GM23338 (cell line): ENCODE measurements at regions not wholly inside any gene's neighbourhood (a gene's known extent, or its start where the extent isn't known, plus 50 kb on each side); places are given as distances from the start of the nearest gene placed in this dataset.

Experiments
- ATAC-seq: fragments of 200-7000 bp; cut with Tn5 transposase; 3 replicates; pipeline ENCODE4 v1.9.1; 2020
- DNase-seq: peaks from one replicate; pipeline ENCODE4 v3.0.0-alpha.2; 2015; ENCODE audit warnings: low spot score
- H2AFZ ChIP-seq: fragments of 200-600 bp; sonication (generic); 2 replicates; pipeline ENCODE4 v1.8.0; 2016; ENCODE audit warnings: antibody characterized with exemption, mild to moderate bottlenecking, moderate library complexity
- H3F3A ChIP-seq: fragments of 200-600 bp; sonication (generic); replicated peaks from 2 replicates; pipeline ENCODE4 v1.8.0; 2017; ENCODE audit warnings: antibody characterized with exemption, mixed run types, low read depth
- H3K27ac ChIP-seq: fragments of 200-600 bp; sonication (generic); 2 replicates; pipeline ENCODE4 v1.6.1; 2016; ENCODE audit warnings: low read depth
- H3K27me3 ChIP-seq: fragments of 200-600 bp; sonication (generic); 2 replicates; pipeline ENCODE4 v1.8.0; 2016; ENCODE audit warnings: mild to moderate bottlenecking, mixed run types, moderate library complexity; ENCODE audit not compliant: insufficient read depth
- H3K36me3 ChIP-seq: fragments of 200-600 bp; sonication (generic); 2 replicates; pipeline ENCODE4 v1.8.0; 2016; ENCODE audit warnings: mild to moderate bottlenecking; ENCODE audit not compliant: insufficient read depth
- H3K4me1 ChIP-seq: fragments of 200-600 bp; sonication (generic); 2 replicates; pipeline ENCODE4 v1.8.0; 2016; ENCODE audit warnings: mild to moderate bottlenecking, moderate library complexity; ENCODE audit not compliant: insufficient read depth
- H3K4me2 ChIP-seq: fragments of 200-600 bp; sonication (generic); 2 replicates; pipeline ENCODE4 v1.7.1; 2017; ENCODE audit warnings: mixed run types
- H3K4me3 ChIP-seq: fragments of 200-600 bp; sonication (generic); 2 replicates; pipeline ENCODE4 v1.6.1; 2016; ENCODE audit warnings: mixed run types
- H3K79me2 ChIP-seq: fragments of 200-600 bp; sonication (generic); replicated peaks from 2 replicates; pipeline ENCODE4 v1.8.0; 2017; ENCODE audit warnings: mild to moderate bottlenecking; ENCODE audit not compliant: insufficient read depth
- H3K9me2 ChIP-seq: fragments of 200-600 bp; sonication (generic); 2 replicates; pipeline ENCODE4 v1.8.0; 2017; ENCODE audit not compliant: insufficient read depth
- H4K20me1 ChIP-seq: fragments of 200-600 bp; sonication (generic); replicated peaks from 2 replicates; pipeline ENCODE4 v1.8.0; 2017; ENCODE audit warnings: mild to moderate bottlenecking; ENCODE audit not compliant: insufficient read depth
- H3K27ac Mint-ChIP-seq: 2 replicates; pipeline ENCODE4 v1.8.0; 2020; ENCODE audit warnings: inconsistent platforms, mild to moderate bottlenecking, moderate library complexity, mixed read lengths
- H3K27me3 Mint-ChIP-seq: 3 replicates; pipeline ENCODE4 v1.8.0; 2022; ENCODE audit warnings: low read depth, mild to moderate bottlenecking, moderate library complexity, mixed read lengths, inconsistent platforms; ENCODE audit not compliant: insufficient read depth, poor library complexity
- H3K36me3 Mint-ChIP-seq: 3 replicates; pipeline ENCODE4 v1.8.0; 2021; ENCODE audit warnings: low read depth, mild to moderate bottlenecking, inconsistent platforms, moderate library complexity, mixed read lengths
- H3K4me1 Mint-ChIP-seq: 3 replicates; pipeline ENCODE4 v1.8.0; 2020; ENCODE audit warnings: mild to moderate bottlenecking, inconsistent platforms, mixed read lengths
- H3K4me3 Mint-ChIP-seq: 3 replicates; pipeline ENCODE4 v1.8.0; 2021; ENCODE audit warnings: moderate library complexity, mild to moderate bottlenecking, inconsistent platforms, mixed read lengths
- H3K9me3 Mint-ChIP-seq: 3 replicates; pipeline ENCODE4 v1.8.0; 2020; ENCODE audit warnings: moderate library complexity, mild to moderate bottlenecking, inconsistent platforms, mixed read lengths
- EZH2phosphoT487 ChIP-seq: fragments of 200-600 bp; sonication (generic); IDR thresholded peaks from one replicate; pipeline ENCODE4 v1.8.1; 2018; ENCODE audit warnings: antibody characterized with exemption; ENCODE audit not compliant: unreplicated experiment
- JUNB ChIP-seq: IDR thresholded peaks from one replicate; pipeline ENCODE4 v1.6.1; 2016; ENCODE audit warnings: antibody characterized with exemption; ENCODE audit not compliant: unreplicated experiment
- NANOG ChIP-seq: IDR thresholded peaks from 2 replicates; pipeline ENCODE4 v1.6.1; 2016; ENCODE audit warnings: antibody characterized with exemption, borderline replicate concordance
- POLR2AphosphoS5 ChIP-seq: IDR thresholded peaks from 2 replicates; pipeline ENCODE4 v1.6.1; 2016; ENCODE audit warnings: antibody characterized with exemption, low read depth
- TF ChIP-seq, protein P1 (sequence below): fragments of 250-450 bp; sonication (Bioruptor Pico); IDR thresholded peaks from 2 replicates; pipeline ENCODE4 v1.5.0; 2020; ENCODE audit warnings: mild to moderate bottlenecking, moderate library complexity
- TF ChIP-seq, protein P2 (sequence below), 2 experiments: fragments of 200-600 bp in 1 of 2; sonication (generic) in 1 of 2; conservative IDR thresholded peaks; 2 replicates each; pipeline versions ENCODE4 v1.5.1 to v1.6.1; 2016 to 2017; ENCODE audit warnings: antibody characterized with exemption in 2 of 2, low read depth in 2 of 2, mild to moderate bottlenecking in 2 of 2, moderate library complexity in 1 of 2

DNA sequence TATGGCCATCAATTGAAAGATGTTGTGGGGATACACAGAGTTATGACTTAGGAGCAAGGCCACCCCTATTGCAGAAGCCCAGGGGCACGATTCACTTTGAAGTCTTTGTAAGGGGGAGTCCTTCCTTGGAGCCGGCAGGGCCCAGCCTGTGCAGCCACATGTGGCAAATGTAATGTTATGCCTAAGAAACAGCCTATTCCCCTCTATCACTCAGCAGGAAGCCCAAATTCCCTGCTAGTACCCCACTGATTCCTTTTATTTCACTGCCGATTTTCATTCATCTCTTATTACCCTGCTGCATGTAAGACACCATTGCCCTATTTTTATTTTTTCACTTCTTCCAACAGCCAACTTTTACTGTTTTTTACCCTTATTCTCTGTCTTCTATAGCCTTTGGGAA lies 233.2 kb downstream of the PMP22 start (continued):
- TF ChIP-seq, protein P1, sequence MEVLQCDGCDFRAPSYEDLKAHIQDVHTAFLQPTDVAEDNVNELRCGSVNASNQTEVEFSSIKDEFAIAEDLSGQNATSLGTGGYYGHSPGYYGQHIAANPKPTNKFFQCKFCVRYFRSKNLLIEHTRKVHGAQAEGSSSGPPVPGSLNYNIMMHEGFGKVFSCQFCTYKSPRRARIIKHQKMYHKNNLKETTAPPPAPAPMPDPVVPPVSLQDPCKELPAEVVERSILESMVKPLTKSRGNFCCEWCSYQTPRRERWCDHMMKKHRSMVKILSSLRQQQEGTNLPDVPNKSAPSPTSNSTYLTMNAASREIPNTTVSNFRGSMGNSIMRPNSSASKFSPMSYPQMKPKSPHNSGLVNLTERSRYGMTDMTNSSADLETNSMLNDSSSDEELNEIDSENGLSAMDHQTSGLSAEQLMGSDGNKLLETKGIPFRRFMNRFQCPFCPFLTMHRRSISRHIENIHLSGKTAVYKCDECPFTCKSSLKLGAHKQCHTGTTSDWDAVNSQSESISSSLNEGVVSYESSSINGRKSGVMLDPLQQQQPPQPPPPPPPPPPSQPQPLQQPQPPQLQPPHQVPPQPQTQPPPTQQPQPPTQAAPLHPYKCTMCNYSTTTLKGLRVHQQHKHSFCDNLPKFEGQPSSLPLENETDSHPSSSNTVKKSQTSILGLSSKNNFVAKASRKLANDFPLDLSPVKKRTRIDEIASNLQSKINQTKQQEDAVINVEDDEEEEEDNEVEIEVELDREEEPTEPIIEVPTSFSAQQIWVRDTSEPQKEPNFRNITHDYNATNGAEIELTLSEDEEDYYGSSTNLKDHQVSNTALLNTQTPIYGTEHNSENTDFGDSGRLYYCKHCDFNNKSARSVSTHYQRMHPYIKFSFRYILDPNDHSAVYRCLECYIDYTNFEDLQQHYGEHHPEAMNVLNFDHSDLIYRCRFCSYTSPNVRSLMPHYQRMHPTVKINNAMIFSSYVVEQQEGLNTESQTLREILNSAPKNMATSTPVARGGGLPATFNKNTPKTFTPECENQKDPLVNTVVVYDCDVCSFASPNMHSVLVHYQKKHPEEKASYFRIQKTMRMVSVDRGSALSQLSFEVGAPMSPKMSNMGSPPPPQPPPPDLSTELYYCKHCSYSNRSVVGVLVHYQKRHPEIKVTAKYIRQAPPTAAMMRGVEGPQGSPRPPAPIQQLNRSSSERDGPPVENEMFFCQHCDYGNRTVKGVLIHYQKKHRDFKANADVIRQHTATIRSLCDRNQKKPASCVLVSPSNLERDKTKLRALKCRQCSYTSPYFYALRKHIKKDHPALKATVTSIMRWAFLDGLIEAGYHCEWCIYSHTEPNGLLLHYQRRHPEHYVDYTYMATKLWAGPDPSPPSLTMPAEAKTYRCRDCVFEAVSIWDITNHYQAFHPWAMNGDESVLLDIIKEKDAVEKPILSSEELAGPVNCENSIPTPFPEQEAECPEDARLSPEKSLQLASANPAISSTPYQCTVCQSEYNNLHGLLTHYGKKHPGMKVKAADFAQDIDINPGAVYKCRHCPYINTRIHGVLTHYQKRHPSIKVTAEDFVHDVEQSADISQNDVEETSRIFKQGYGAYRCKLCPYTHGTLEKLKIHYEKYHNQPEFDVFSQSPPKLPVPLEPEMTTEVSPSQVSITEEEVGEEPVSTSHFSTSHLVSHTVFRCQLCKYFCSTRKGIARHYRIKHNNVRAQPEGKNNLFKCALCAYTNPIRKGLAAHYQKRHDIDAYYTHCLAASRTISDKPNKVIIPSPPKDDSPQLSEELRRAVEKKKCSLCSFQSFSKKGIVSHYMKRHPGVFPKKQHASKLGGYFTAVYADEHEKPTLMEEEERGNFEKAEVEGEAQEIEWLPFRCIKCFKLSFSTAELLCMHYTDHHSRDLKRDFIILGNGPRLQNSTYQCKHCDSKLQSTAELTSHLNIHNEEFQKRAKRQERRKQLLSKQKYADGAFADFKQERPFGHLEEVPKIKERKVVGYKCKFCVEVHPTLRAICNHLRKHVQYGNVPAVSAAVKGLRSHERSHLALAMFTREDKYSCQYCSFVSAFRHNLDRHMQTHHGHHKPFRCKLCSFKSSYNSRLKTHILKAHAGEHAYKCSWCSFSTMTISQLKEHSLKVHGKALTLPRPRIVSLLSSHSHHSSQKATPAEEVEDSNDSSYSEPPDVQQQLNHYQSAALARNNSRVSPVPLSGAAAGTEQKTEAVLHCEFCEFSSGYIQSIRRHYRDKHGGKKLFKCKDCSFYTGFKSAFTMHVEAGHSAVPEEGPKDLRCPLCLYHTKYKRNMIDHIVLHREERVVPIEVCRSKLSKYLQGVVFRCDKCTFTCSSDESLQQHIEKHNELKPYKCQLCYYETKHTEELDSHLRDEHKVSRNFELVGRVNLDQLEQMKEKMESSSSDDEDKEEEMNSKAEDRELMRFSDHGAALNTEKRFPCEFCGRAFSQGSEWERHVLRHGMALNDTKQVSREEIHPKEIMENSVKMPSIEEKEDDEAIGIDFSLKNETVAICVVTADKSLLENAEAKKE (CRISPR knock-in tag), result no peak
- TF ChIP-seq JUNB, result no peak
- TF ChIP-seq, protein P2, sequence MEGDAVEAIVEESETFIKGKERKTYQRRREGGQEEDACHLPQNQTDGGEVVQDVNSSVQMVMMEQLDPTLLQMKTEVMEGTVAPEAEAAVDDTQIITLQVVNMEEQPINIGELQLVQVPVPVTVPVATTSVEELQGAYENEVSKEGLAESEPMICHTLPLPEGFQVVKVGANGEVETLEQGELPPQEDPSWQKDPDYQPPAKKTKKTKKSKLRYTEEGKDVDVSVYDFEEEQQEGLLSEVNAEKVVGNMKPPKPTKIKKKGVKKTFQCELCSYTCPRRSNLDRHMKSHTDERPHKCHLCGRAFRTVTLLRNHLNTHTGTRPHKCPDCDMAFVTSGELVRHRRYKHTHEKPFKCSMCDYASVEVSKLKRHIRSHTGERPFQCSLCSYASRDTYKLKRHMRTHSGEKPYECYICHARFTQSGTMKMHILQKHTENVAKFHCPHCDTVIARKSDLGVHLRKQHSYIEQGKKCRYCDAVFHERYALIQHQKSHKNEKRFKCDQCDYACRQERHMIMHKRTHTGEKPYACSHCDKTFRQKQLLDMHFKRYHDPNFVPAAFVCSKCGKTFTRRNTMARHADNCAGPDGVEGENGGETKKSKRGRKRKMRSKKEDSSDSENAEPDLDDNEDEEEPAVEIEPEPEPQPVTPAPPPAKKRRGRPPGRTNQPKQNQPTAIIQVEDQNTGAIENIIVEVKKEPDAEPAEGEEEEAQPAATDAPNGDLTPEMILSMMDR (conservative IDR thresholded peaks at IDR 0.05; ENCODE audit: low read depth in 2 of 2), result no peak
- no peak for TF ChIP-seq POLR2AphosphoS5
- TF ChIP-seq NANOG, result no peak

DNA sequence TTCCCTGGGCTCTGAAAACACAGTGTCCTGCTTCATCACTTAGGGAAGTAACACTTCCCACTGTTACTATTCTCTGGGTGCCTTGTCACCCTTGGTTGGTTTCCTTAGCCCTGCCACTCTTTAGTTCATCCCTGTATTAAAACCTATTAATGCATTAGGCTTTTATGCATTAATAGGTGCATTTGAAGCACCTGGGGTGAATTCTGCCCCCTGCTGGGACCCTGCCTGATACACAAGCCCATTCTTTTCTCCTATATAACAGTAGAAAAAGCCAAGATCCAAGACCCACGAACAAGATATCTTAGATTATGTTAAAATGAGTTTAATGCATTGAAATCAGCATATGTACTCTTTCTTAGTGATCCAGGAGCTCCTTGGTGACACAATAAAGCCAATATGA lies 235.7 kb downstream of the PMP22 start:
- H2AFZ ChIP-seq, result no peak overlapping the region
- H3K27ac ChIP-seq, result no peak overlapping the region
- H3K4me3 ChIP-seq, result no peak overlapping the region
- no peaks in the 10 kb centered on the region for H3K79me2 ChIP-seq
- H3K27me3 Mint-ChIP-seq, result peaks cover 7% of the 10 kb centered on the region
- H3F3A ChIP-seq, result no peaks in the 10 kb centered on the region
- H3K36me3 ChIP-seq, result no peaks in the 10 kb centered on the region
- no peaks in the 10 kb centered on the region for H4K20me1 ChIP-seq
- no peaks in the 10 kb centered on the region for H3K9me2 ChIP-seq
- ATAC-seq, result no peak
- H3K9me3 Mint-ChIP-seq, result no peaks in the 10 kb centered on the region
- no peak for DNase-seq
- H3K4me1 Mint-ChIP-seq, result peaks cover 25% of the 10 kb centered on the region
- H3K4me3 Mint-ChIP-seq, result no peak overlapping the region
- no peak overlapping the region for H3K4me2 ChIP-seq
- H3K27me3 ChIP-seq, result no peaks in the 10 kb centered on the region
- no peaks in the 10 kb centered on the region for H3K4me1 ChIP-seq
- H3K36me3 Mint-ChIP-seq, result no peaks in the 10 kb centered on the region
- TF ChIP-seq, protein P2 (conservative IDR thresholded peaks at IDR 0.05; ENCODE audit: low read depth in 2 of 2), result peak; percentile 23 to 45; a peak in 3 of 4 replicates
- no peak for TF ChIP-seq EZH2phosphoT487
- no peak overlapping the region for H3K27ac Mint-ChIP-seq
